NCI-H82 treated with DMSO at 0.1 percent for 48 hours (cell line): ENCODE measurements at regions not wholly inside any gene's neighbourhood (a gene's known extent, or its start where the extent isn't known, plus 50 kb on each side); places are given as distances from the start of the nearest gene placed in this dataset.

Experiments
- DNase-seq: peaks from one replicate; lab custom pipeline; 2025; ENCODE audit not compliant: unreplicated experiment; lab: John Stamatoyannopoulos, UW

DNA sequence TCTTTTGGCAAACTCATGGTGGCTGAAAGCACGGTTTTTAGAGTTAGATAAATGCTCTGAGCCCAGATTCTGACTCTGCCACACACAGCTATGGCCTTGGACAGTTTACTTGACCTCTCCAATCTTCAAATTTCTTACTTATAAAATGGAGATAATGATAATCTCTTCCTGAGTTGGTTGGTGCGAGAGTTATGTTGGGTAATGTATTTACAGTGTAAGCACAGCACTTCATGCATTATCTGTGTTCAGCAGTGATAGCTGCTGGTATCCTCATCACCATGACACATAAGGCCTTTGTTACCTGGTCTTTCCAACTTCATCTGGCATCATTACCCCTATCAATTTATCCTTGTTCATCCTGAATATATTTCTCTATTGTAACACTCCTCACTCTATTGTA lies 178.8 kb upstream of the ELL2 start:
- DNase-seq: no peak

GRCh38 chr5:96140084-96140483 lies 178.4 kb upstream of the ELL2 start:
- DNase-seq: no peak

DNA sequence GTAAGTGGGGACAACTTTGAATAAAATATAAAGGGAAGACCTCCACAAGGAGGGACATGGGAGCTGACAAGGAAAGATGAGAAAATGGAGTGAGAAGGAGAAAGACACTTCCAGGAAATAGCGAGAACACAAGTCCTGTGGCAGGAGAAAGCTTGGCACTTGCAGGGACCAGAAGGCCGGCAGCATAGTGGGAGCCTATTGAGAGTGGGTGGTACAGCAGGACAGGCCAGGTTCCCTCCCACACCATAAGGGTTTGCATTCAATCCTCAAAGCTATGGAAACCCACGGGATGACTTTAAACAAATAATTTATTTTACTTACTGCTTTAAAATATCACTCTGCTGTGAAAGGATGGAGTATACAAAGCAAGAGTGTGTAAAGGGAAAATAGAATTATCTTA lies 173.2 kb upstream of the ELL2 start:
- DNase-seq: no peak

DNA sequence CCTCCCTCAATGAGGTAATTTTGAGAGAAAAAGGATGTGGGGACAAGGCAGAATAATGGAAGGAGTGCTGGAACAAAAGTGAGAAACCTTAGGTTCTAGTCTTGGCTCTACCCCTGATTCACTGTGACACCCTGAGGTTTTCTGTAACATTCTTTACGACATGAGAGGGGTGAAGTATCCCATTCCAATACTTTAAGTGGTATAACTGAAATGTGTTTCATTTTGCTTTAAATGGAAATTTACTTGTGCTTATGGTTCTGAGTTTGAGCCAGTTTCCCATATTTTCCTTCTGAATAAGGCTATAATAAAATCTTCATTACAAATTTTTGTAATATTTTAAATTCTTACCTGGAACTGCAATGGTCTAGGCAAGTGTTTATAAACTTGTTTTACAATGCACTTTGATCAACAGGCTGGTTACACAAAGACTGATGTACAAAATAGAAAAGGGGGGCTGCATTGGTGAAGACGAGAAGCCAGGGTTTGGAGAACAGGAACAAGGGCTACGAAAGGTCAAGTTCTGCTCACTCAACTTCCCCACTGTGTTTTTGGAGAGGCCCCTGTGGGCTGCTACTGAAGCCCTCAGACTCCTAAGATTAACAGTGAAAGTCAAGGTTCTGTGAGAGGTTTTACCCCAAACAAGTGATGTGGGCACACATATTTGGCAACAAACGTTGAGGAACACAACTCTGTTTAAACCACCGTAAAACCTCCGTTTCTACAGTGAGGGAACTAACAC lies 171.9 kb upstream of the ELL2 start:
- no peak for DNase-seq

- no peak for DNase-seq
These were observed 167.6 kb upstream of the ELL2 start for GRCh38 chr5:96129276-96129675.

DNA sequence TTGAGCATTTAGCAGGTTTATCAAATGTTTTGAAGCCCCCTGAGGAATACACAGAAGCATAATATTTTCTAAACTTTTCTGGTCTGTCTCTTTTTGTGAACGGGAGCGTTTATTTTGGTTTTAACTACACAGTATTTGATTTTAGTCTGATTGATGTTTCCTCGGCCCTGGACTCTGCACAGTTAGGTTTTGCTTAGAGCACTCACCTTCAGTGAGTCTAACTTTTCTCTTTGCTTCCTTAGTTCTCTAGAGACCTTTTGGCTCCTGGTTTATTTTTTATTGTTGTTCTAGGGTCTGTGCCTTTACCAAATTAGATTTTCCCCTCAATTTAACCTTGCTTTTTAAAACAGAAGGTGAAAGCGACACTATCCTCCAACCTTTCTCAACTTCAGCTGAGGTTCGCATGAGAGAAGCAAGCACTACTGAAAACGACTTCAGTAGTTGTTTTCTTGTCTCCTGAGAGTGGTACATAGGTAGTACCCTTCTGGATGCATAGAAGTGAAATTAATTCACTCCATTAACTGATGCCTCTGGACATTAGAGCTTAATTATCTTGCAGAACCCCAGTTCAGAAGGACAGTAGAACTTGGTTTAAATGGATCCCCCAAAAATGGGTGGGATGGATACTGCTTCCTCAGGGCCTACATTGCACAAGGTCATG lies 166.7 kb upstream of the ELL2 start:
- DNase-seq: no peak

- no peak for DNase-seq
These were observed 165.9 kb upstream of the ELL2 start for GRCh38 chr5:96127538-96127937.

DNA sequence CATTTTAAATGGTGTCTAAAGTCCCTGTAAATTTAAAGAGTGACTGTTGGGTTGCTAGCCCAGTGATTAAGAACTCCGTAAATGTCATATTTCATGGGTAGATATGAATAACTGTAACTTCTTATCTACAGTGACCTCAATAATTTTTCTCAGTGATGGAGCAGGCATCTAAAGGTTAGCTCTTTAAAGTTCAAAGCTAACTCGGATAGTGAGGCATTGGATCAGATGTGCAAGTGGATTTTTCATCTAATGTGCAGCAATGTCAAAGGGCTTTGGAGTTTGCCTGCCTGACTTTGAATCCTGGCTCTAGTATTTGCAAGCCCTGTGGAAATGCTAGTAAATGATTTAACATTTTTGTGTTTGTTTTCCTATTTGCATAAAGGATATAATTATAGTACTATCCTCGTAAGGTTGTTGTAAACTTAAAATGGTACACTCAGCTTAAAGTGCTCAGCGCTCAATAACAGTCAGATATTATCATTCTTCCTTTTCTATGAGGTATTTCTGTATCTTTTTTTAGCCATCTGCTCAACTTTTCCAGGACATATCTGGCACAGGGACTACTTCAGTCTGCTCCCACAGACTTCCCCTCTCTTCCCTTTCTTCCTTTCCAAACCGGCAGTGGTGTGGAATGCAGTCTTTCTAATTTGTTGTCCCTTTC lies 163.7 kb upstream of the ELL2 start:
- no peak for DNase-seq

DNA sequence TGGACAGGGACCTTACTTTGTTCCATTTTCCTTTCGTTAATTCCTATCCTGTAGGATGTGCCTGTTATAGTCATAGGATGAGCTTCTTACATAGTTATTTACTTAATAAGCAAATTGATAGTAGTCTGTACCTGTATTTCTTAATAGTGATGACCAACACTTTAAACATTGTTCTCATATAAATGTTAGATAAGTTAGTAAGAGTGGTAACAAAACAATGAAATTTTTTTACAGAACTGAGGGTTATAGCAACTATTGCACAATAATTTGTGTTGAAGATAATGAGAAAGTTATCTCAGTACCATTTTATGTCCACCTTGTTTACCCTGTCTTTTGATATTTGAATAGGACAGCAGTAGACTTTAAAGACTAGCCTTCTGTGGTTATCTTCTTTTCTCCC lies 162.9 kb upstream of the ELL2 start:
- no peak for DNase-seq

DNA sequence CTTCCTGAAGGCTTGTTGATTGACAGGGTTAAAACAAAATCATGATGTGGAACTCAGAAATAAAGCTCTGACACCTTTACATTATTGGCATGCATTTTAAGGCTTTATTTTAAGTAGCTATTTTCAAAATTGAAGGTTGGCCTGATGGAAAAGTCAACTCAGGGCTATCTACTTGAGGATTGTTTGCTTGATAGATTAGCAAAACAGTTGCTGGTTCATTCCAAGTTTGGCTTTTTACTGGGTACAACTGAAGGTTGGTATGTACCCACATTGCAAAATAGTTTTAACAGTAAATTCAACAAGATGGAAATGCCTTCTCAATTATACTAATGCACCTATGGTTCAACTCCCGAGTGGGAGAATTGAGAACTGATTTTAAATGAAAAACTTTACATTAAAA lies 161.8 kb upstream of the ELL2 start:
- DNase-seq: no peak

GRCh38 chr5:96121364-96121763 lies 159.7 kb upstream of the ELL2 start:
- DNase-seq: no peak

DNA sequence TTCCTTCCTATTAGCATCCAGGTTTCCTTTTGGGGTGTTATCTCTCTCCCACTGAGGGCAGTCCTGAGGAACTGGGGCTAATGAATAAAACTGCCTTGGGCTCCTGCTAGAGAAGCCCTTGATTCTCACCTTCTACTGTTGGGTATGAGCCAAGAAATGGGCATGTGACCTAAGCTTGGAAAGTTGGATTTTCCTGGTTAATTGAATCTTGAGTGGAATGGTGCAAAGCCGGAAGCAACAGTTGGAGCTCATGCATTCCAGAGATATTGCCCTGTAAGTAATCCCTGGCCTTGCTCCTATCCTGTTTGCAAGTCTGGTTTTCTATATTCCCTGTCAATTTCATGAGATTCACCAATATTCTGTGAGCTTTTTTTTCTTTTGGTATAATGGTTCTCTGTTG lies 158.5 kb upstream of the ELL2 start:
- no peak for DNase-seq

DNA sequence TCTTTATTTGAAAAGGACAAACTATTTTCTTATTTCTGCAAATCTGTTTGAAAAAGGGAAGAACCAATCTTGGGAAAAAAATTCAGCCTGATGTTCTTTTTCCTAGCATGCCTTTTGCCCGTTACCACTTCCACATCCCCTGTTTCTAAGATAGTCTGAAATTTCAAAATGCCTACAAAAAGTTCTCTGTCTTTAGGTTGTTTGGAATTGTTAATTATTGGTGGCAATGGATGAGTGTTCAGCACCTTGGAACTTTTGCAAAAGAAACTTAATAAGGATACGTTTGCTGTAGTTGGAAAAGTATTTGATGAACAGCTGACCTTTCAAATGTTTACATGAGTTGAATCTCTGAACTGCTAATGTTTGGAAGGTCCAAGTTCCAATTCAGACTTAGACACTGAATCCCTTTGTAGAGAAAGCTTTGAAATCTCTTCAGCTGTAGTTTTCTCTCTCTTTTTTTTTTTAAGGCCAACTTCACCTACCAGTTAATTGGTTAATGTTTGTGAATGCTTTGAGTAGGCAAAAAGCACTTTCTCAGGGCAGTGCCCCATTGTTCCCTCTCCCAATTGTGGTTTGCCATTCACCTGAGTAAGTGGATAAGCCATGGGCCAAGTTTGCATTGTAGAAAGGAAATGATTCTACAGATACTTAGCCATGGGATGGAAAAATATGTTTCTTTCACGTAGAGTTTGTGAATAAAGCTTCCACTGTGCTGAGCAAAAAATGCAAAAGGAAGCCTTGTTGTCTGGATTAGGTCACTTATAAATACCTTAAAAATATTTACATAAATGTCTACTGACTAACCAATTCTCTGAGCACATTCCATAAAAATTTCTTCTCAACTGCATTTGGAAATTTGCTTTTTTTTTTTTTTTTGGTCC lies 156.4 kb upstream of the ELL2 start:
- DNase-seq: no peak

DNA sequence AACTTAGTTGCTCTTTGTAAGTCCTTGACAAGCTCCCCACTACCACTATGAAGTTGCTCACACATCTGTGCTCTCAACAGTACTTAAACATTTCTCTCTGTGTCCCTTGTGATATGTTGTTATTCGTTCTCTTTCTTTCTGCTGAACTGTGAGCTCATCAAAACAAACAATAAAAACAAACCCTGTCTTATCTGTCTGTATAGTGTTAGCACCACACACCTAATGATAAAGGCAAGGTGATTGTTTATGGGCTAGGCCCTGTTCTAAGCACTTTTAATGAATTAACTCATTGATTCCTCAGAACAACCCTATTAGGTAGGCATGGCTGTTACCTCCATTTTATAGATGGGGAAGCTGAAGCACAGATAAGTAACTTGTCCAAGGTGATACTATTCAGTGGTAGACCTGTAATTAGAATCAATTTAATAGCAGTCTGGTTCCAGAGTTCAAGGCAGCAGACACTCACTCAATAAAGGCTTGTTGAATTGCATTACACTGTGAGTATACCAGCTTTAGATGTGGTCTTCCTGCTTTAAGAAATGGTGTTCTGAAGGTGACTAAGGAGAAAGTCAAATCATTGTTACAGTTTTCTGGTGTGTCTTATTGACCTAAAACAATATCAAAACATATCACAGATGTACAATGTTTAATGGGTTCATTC lies 153.6 kb upstream of the ELL2 start:
- no peak for DNase-seq

GRCh38 chr5:96114736-96115135 lies 153.1 kb upstream of the ELL2 start:
- DNase-seq: no peak

- no peak for DNase-seq
These were observed 151.7 kb upstream of the ELL2 start for GRCh38 chr5:96113170-96113939.

GRCh38 chr5:96112703-96113102 lies 151.1 kb upstream of the ELL2 start:
- no peak for DNase-seq

- no peak for DNase-seq
These were observed 150.5 kb upstream of the ELL2 start for GRCh38 chr5:96112123-96112670.

- DNase-seq: no peak
These were observed 149.6 kb upstream of the ELL2 start for GRCh38 chr5:96111080-96111756.
